ENCODE measurements at regions not wholly inside any gene's neighbourhood (a gene's known extent, or its start where the extent isn't known, plus 50 kb on each side); places are given as distances from the start of the nearest gene placed in this dataset.

GRCh38 chr4:141567326-141567915, 69.0 kb upstream of the IL15 start:
- TF ChIP-seq ELF4 (IDR thresholded peaks at IDR 0.05) = no peak
- TF ChIP-seq FOXM1 (IDR thresholded peaks at IDR 0.05; ENCODE audit: borderline replicate concordance) = no peak
- TF ChIP-seq ZNF384 (IDR thresholded peaks at IDR 0.05) = no peak
- no peak for TF ChIP-seq LEF1 (IDR thresholded peaks at IDR 0.05; ENCODE audit: borderline replicate concordance)
- no peak for TF ChIP-seq ARNT (IDR thresholded peaks at IDR 0.05)
- no peak for TF ChIP-seq BHLHE40 (IDR thresholded peaks at IDR 0.05; ENCODE audit: borderline replicate concordance)
- no peak for TF ChIP-seq TARDBP (IDR thresholded peaks at IDR 0.05)
- TF ChIP-seq SP1 (IDR thresholded peaks at IDR 0.05) = no peak
- no peak for TF ChIP-seq HDGF (IDR thresholded peaks at IDR 0.05; ENCODE audit: borderline replicate concordance)

Data from HEK293T (cell line).